GM21423 (cell line): ENCODE measurements at regions not wholly inside any gene's neighbourhood (a gene's known extent, or its start where the extent isn't known, plus 50 kb on each side); places are given as distances from the start of the nearest gene placed in this dataset.

Source experiments
- ATAC-seq: cut with Tn5 transposase; IDR thresholded peaks from one replicate; pipeline ENCODE4 v1.9.1; 2021; ENCODE audit warnings: mild to moderate bottlenecking, moderate library complexity; ENCODE audit not compliant: unreplicated experiment

DNA sequence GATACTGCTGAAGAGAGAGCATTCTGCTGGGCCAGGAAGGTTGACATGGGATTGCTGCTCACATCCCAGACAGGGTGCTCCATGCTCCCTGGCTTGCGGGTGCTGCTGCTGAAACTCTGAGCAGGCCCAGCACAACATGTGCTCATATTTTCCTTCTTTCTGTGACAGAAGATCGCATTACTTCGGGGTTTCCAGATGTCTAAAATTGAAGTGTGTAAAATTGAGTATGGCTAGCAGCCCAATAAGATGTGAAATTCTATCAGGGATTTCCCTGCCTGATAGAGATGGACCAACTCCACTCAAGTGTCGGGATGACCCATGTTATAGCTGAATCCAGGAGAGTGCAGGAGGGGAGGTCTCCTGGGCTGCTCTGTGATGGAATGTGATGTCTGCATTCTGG is 55.6 kb upstream of the KL start:
- no peak for ATAC-seq

DNA sequence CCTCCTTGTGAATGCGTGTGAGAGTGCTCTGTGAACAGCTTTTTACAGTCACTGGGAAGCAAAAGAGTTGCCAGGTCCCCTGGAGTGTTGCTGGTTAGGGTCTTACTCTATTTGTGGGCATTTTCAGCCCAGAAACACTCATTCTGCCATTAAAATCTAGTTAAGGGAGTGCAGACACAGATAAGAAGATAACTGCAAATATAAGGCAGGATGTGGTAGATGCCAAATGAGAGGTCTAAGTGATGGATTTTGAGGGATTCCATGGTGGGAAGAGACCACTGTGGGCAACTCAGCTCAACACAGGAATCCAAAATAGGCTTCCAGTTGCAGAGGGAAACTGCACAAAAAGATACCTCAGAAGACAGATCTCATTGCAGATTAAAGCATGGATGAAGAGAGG is 54.5 kb upstream of the KL start:
- no peak for ATAC-seq

DNA sequence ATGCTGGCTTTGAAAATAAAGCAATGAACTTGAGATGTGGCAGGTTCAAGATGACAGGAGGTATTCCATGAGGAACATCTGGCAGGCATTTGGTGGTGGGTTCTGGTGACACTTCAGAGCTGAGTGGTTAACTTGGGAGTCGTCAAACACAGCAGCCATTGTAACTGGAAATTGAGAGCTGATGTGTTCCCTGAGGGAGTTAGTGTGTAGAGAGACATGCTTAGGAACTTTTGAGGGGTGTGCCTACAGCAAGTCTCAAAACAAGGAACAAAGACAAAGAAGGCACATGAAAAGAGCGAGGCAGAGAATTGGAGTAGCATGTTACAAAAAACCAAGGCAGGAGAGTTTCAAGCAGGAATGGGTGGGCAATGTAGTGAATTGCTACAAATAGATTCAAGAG is 53.9 kb upstream of the KL start:
- ATAC-seq = no peak

DNA sequence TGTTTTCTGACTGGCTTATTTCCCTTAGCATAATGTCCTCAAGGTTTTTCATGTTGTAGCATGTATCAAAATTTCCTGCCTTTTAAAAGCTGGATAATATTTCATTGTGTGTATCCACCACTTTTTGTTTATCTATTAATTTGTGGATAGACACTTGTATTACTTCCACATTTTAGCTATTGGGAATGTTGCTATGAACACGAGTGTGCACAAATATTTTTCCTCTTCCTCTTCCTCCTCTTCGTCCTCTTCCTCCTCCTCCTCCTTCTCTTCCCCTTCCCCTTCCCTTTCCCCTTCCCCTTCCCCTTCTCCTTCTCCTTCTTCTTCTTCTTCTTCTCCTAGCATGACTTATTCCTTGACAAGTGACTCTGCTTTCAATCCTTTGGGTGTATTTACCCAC is 51.2 kb upstream of the KL start:
- no peak for ATAC-seq
